ENCODE measurements at regions not wholly inside any gene's neighbourhood (a gene's known extent, or its start where the extent isn't known, plus 50 kb on each side); places are given as distances from the start of the nearest gene placed in this dataset.

GRCh38 chr1:84090447-84091245 is 53.4 kb upstream of the PRKACB start:
- peak; percentile 48 for DNase-seq (ENCODE audit: low spot score)

DNA sequence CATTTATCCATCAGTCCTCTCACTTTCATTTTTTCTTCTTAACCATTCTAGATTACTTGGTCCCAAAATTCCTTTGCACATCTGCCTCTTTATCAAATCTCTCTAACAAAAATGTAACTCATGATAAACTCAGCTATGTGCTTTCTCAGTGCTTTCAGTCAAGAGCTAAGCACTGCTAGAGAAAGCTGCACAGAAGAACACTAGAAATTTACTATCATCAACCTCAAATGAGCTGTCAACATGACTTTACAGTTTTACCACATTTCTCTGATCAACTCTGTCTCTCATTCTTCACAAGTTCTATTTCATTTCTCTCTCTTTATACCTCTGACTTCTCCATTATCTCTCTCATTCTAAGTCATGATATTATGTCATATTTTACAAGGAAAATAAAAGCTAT is 54.2 kb upstream of the PRKACB start:
- no peak for DNase-seq (ENCODE audit: low spot score)

GRCh38 chr1:84089465-84089864 is 54.6 kb upstream of the PRKACB start:
- DNase-seq (ENCODE audit: low spot score): peak; percentile 45

- DNase-seq (ENCODE audit: low spot score): no peak
These were observed 57.5 kb upstream of the PRKACB start for GRCh38 chr1:84086616-84087015.

DNA sequence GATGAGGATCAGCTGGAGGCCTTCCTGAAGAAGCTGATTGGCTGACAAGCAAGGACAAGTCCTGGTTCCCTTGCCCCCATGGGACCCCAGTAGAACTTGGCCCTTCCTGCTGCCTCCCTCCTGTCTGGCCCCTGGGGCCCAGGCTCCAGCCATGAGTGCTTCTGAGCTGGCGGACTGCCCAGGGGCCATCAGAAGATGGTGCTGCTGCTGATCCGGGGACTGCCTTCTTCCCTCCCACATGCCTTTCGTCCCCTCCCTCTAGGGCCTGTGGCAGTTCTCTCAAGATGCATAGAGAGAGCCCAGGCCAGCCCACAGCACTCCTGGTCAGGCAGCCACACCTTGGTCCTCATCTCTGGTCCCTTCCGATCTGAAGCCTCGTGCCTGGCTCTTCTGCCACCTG is 57.9 kb upstream of the PRKACB start:
- DNase-seq (ENCODE audit: low spot score): no peak

DNA sequence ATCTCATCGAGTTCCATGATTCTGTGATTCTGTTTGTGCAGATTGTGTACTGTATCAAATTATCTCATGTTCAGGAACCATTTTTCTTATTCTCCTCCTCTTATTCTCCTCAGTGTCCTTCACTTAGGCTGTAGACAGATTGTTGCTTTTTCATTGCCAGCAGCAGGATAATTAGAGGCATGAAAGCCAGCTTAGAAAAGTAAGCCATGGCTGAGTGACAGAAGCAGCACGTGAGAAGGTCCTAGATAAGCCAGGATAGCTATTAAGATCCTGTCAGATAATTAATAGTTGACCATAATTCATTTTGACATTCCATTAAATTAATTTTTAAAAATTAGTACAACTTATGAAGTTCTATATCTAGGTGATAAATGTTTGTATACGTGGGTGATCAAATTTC is 60.8 kb upstream of the PRKACB start:
- no peak for DNase-seq (ENCODE audit: low spot score)

DNA sequence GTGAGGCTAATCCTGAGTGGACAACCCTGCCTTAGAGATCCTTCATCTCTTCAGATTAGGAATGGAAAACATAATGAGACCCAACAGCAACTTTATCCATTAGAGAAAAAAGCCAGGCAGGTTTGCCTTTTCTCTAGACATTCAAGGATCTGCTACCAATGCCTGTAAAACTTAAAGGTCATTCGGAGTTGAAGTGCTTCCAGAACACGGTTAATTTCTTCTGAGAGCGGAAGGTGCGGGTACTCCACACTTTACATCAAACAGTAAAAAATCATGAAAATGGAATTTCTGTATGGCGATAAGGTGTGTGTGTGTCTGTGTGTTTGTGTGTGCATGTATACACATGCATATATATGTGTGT is 65.2 kb upstream of the PRKACB start:
- no peak for DNase-seq (ENCODE audit: low spot score)

GRCh38 chr1:84078108-84078841 is 65.8 kb upstream of the PRKACB start:
- no peak for DNase-seq (ENCODE audit: low spot score)

DNA sequence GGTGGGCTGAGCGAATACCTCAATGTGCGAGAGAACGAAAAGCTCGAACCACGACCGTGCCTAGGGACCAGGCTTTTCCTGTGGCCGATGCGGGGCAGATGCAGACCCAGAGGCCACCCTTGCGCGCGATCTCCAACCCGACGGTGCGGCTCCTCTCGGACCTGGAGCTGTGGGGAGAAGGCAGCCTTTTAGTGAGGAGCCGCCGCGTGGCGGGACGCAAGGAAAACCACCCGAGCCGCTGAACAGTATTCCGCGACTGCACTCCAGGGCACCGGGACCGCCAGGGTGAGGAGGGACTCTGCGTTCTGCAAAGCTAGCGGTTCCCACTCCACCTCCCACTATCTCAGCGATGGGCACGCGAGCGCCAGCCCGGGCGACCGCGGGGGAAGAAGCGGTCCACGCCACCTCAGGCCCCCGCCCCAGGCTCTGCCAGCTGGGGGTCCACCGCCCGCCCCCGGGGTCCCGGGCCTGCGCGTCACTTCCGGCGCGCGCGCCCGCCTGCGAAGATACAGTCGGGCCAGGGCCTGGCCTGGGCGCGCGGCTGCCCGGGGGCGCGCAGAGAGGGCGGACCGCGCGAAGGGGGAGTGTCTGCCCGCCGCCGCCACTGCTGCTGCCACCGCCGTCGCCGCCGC is 66.5 kb upstream of the PRKACB start:
- DNase-seq (ENCODE audit: low spot score): peak; percentile 68

- DNase-seq (ENCODE audit: low spot score): no peak
These were observed 70.8 kb upstream of the PRKACB start for GRCh38 chr1:84073266-84073665.

- DNase-seq (ENCODE audit: low spot score): no peak
These were observed 70.4 kb upstream of the TTLL7 start for GRCh38 chr1:84069236-84069845.

GRCh38 chr1:84062496-84062895 is 63.6 kb upstream of the TTLL7 start:
- no peak for DNase-seq (ENCODE audit: low spot score)

DNA sequence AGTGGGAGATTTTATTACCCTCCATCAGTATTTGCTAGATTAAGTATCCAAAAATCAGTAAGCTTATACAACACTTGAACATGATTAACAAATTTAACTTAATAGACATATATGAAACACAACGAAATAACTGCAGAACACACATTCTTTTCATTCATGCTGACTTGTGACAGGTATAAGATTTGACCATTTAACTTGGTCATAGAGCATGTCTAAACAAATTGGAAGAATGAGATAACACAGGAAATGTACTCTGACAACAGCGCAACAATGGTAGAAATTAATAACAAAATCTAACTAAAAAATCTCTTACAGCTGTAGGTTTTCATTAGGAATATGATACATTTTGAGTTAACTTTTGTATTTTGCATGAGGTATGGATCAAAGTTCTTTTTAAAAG is 62.4 kb upstream of the TTLL7 start:
- DNase-seq (ENCODE audit: low spot score): no peak

- DNase-seq (ENCODE audit: low spot score): no peak
These were observed 61.8 kb upstream of the TTLL7 start for GRCh38 chr1:84060781-84061180.

DNA sequence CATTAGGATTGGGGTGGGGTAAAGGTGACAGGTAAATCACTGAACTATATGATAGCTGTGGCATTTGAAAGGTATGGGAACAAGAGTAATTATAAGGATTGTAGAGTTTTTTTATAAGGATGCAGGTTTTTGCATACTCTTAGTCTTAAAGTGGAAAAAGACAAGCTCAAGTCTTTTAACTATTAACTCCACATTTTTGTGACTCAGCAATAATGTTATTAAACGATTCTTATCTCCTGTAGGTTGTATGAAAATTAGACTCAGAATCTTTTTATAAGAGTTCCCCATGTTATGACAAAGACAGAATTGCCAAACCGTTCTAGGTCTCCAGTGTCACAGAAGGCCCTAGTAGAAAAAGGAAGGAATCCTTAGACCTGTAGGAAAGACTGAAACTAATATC is 49.9 kb upstream of the TTLL7 start:
- no peak for DNase-seq (ENCODE audit: low spot score)
